Left lobe of liver (tissue), 2 donors: ENCODE measurements at regions not wholly inside any gene's neighbourhood (a gene's known extent, or its start where the extent isn't known, plus 50 kb on each side); places are given as distances from the start of the nearest gene placed in this dataset.
"Not testable (repeated sequence)": the region's sequence is repeated elsewhere in the genome, so short reads cannot be mapped to it uniquely, and the experiment has no call there.

Source experiments
- ATAC-seq: fragments of 200-7000 bp; cut with Tn5 transposase; one replicate; pipeline ENCODE4 v1.9.1; 2020; ENCODE audit warnings: mild to moderate bottlenecking, moderate library complexity
- DNase-seq: peaks from one replicate; pipeline ENCODE4 v3.0.0-alpha.2; 2020; ENCODE audit warnings: low spot score
- donor health status: DM: no; HTN: no; CAD: no; lungs with moderate emphysema.
- donor health status: DM: no; HTN: yes; CAD: no.

DNA sequence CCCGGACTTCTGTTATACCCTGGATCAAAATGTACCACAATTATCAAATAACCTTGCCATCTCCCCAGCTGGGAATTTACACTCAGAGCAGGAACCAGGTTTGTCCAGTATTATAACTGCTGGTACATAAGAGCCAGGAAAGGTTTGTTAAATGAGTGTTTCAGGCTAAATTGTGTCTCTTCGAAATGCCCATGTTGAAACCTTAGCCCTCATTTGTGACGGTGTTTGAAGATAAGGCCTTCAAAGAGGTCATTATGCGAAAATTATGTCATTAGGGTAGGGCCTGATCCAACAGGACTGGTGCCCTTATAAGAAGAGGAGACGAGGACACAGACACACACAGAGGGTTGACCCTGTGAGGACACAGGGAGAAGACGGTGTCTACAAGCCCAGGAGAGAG is 73.5 kb upstream of the DHRSX start:
- DNase-seq (no peak), ATAC-seq (no peak)

DNA sequence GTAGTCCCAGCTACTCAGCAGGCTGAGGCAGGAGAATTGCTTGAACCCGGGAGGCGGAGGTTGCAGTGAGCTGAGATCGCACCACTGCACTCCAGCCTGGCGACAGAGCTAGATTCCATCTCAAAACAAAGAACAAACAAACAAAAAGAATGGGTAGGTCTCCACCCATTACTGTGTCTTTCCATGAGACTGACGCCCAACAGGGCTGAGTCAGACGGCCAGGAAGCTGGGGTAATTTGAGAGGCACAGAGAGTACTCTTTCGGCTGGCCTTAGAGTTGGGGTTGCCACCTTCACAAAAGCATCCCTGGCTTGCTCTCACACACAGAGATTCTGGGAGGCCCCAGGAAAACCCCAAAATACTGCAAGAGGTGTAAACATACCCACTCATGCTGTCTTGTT is 72.0 kb upstream of the DHRSX start:
- DNase-seq (no peak), ATAC-seq (no peak)

DNA sequence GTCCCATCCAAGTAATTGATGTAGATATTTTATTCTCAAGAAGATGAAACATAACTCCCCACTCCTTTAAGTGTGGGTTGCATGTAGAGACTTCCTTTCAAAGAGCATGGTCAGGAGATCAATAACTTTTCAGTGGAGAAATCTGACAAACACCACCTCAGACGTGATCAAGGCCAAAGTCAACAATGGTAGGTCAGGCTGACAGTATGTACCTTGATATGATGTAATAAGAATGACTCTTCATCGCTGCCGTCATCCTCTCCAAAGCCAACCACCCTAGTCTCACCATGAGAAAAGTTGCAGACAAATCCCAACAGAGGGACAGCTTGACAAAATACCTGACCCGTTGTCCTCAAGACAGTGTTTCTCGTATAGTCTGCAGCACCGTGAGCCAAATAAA is 67.3 kb upstream of the DHRSX start:
- peak; percentile 49 for ATAC-seq
- no peak for DNase-seq

DNA sequence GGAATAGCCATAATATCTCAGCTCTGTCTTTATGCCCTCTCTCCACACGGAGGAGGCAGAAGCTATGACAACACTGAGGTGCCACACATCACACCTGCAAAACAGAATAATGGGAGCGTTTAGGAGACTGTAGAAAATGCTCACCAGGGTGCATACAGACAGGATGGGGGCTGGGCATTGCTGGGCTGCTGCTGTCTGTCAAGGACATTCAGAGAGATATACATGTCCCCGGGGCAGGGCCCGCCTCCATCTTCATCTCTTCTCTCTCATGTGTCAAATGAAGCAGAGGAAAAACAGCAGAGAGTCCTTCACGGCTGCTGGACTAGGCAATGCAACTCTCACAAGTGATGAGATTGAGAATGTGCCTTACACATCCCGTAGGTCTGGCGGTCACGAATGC is 65.3 kb upstream of the DHRSX start:
- no peak for DNase-seq

DNA sequence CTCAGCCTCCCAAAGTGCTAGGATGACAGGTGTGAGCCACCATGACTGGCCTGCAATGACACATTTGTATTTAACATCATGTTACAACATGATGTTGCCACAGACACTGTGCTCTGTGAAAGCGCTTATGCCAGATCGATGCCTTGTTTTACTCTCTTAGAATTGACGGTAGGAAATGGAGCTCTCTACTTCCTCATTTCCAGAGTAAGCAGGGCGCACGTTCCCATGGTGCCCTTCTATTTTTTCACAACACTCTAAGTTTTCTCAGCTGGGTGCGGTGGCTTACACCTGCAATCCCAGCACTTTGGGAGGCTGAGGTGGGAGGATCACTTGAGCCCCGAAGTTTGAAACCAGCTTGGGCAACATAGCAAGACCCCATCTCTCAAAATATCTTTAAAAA is 60.7 kb upstream of the DHRSX start:
- ATAC-seq = no peak
- DNase-seq = no peak

More for the DNA sequence above, 65.3 kb upstream of the DHRSX start:
- no peak for ATAC-seq

DNA sequence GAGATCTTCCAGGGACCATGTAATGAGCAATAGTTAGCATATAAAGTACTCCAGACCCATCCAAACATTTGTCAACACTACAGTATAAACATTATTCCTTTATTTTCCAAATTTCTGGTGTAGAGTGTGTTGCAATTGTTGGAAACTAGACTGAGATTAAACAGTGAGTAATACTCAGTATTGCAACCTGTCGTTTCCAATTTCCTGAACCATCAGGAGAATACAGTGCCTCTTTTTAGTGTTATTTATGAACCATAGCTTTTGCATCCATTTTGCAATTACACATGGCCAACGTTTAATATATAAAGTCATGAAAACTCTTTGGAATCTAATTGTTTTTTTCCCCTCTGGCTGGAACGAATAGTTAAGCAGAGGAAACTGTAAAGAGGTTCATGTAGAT is 58.3 kb upstream of the DHRSX start:
- DNase-seq (no peak), ATAC-seq (no peak)

DNA sequence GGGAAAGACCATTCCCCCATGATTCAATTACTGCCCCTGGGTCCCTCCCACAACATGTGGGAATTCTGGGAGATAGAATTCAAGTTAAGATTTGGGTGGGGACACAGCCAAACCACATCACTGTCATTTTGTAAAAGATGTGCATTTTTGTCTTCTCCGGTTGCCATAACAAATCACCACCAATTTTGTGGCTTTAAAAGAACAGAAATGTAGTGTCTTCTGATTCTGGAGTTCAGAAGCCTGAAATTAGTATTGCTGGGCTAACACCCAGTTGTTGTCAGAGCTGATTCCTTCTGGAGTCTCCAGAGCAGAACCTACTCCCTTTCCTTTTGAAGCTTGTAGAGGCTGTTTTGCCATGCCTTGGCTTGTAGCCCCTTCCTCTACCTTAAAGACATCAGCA is 54.1 kb upstream of the DHRSX start:
- DNase-seq (no peak), ATAC-seq (no peak)

DNA sequence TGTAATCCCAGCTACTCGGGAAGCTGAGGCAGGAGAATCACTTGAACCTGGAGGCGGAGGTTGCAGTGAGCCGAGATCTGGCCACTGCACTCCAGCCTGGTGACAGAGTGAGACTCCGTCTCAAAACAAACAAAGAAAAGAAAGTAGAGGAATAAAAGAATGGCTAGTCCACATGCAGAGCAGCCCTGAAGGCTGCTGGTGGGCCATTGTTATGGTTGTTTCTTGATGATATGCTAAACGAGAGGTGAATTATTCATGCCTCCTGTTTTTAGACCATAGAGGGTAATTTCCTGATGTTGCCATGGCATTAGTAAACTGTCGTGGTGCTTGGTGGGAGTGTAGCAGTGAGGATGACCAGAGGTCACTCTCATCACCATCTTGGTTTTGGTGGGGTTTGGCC is 53.3 kb upstream of the DHRSX start:
- not testable (repeated sequence) for DNase-seq, ATAC-seq

DNA sequence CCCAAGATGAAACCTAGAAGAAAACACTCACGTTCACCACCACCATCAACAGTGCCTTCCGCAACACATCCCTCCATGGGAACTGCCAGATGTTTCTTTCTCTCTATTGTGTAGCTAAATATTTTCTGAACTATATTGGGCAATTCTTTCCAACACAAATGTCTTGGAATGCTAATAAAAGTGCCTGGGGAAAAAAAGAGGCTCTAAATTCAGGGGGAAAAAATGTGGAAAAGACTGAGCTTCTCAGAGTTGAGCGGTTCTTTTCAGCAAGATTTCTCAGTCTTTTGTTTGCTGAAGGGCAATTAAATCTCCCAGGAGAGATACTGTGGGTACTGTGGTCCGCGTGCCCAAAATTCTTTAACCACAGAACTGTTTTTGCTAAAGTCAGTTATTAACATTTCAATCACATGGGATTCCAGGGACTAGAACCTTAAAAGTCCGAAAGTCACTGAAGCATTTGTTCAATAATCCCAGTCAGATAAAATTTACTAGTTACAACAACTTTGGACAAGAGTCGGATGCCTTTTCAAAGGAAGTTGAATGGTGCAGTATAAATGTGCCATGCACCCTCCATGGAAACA is 51.9 kb upstream of the DHRSX start:
- DNase-seq (no peak), ATAC-seq (no peak)

DNA sequence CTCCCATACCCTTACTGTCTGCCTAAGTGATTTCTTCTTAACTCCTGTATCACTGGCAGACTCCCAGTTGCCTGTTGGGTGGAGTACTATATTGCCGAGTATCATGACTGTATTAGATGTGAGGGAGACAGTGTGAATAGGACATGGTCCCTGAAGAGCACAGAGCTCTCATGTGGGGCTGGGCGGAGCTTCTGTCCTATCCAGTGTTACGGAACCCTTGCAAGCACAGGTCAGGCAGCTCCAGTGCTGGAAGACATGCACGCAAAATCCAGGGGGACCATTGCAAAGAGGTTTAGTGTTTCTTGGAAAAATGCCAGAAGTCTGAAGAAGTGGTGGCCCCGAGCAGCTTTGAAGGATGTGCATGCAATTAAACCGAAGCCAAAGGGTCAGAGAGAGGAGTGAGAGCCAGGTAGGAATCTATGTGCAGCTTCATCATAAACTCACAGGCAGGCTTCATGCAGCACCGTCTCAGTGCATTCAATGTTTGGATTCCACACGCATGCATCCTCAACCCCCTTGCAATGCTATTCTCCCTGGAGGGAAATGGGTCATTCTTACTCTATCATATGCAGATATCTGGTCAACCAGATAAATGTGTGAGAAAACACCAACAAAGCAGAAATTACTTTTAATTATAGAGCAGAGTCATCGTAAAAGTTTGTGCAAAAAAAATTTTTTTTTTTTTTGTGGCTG is 49.7 kb upstream of the DHRSX start:
- ATAC-seq = no peak

More for the DNA sequence above, 49.7 kb upstream of the DHRSX start:
- no peak for DNase-seq
